Adrenal gland (tissue), 9 donors: ENCODE measurements at regions not wholly inside any gene's neighbourhood (a gene's known extent, or its start where the extent isn't known, plus 50 kb on each side); places are given as distances from the start of the nearest gene placed in this dataset.
"Not testable (repeated sequence)": the region's sequence is repeated elsewhere in the genome, so short reads cannot be mapped to it uniquely, and the experiment has no call there.

Experiments
- DNase-seq, 7 donors: peaks; one replicate each; pipeline ENCODE4 v3.0.0-alpha.2; 2019 to 2020
- H3K27ac ChIP-seq, 5 donors: fragments of 200-600 bp; sonication (generic) in 4 of 5; 1 replicate in 3 of 5; 2 replicates in 2 of 5; pipeline versions ENCODE4 v1.5.1 to v1.8.0; 2016 to 2020; ENCODE audit warnings: mild to moderate bottlenecking in 1 of 5
- H3K27me3 ChIP-seq: fragments of 200-600 bp; 2 replicates; pipeline ENCODE4 v1.8.0; 2021
- H3K36me3 ChIP-seq, 2 donors: fragments of 200-600 bp; replicated peaks in 1 of 2; 1 replicate in 1 of 2; 2 replicates in 1 of 2; pipeline versions ENCODE4 v1.5.1 to v1.8.0; 2018 to 2022
- H3K4me1 ChIP-seq, 2 donors: fragments of 200-600 bp; replicated peaks in 1 of 2; 1 replicate in 1 of 2; 2 replicates in 1 of 2; pipeline versions ENCODE4 v1.5.1 to v1.8.0; 2018 to 2021
- H3K4me3 ChIP-seq, 4 donors: fragments of 200-600 bp; sonication (generic) in 3 of 4; one replicate each; pipeline ENCODE4 v1.5.1; 2016 to 2018
- H3K9me3 ChIP-seq, 3 donors: fragments of 200-600 bp; sonication (generic) in 1 of 3; replicated peaks in 1 of 3; 1 replicate in 2 of 3; 2 replicates in 1 of 3; pipeline versions ENCODE4 v1.5.1 to v1.8.0; 2016 to 2021
- CTCF ChIP-seq, 6 experiments: fragments of 450-650 bp in 4 of 6; fragments of 200-600 bp in 2 of 6; sonication (generic) in 1 of 6; IDR thresholded peaks; 1 replicate in 5 of 6; 2 replicates in 1 of 6; pipeline versions ENCODE4 v1.5.1 to v1.8.0; 2016 to 2021; ENCODE audit warnings: antibody characterized with exemption in 6 of 6, mild to moderate bottlenecking in 2 of 6, moderate library complexity in 1 of 6
- POLR2A ChIP-seq, 2 donors: fragments of 450-650 bp; IDR thresholded peaks; one replicate each; pipeline ENCODE4 v1.6.1; 2017; ENCODE audit warnings: antibody characterized with exemption in 2 of 2, mild to moderate bottlenecking in 2 of 2, moderate library complexity in 1 of 2
- WGBS, 4 donors: extraction: QIAGEN DNeasy Blood & Tissue Kit in 2 of 4; methylation state at CpG; one replicate each; pipeline versions ENCODE4 v1.1.5 to v1.1.7; 2013 to 2017; 5-methylcytosine and 5-hydroxymethylcytosine counted together
- intact Hi-C, 2 donors: fragments of 100-400 bp; cut with DNase I; formaldehyde crosslinking; loops; one replicate each; pipeline versions ENCODE4 v1.14.1 to v1.15.0; 2022 to 2023
- donor health status: healthy with polysubstance abuse.
- donor health status: Bipolar disorder and iron deficiency.
- donor health status: DM: yes; HTN: yes; CAD: no.
- donor health status: DM: no; HTN: no; CAD: no.
- donor health status: DM: no; HTN: no; CAD: no.

GRCh38 chr6:25202504-25202903 lies 76.7 kb upstream of the CARMIL1 start:
- Histone ChIP-seq H3K27ac (no peak overlapping the region), H3K9me3 (peaks cover 0 to 9% (median 0%) of the 10 kb centered on the region in 3 donors), H3K4me1 (no peaks in the 10 kb centered on the region), H3K27me3 (no peaks in the 10 kb centered on the region), H3K4me3 (no peak overlapping the region), H3K36me3 (no peaks in the 10 kb centered on the region)
- TF ChIP-seq CTCF (IDR thresholded peaks at IDR 0.05) (no peak), POLR2A (IDR thresholded peaks at IDR 0.05) (no peak)
- intact Hi-C loops = no loop called here
- no peak for DNase-seq

GRCh38 chr6:25205629-25206028 lies 73.5 kb upstream of the CARMIL1 start:
- TF ChIP-seq POLR2A (IDR thresholded peaks at IDR 0.05) = no peak
- TF ChIP-seq CTCF (IDR thresholded peaks at IDR 0.05) = no peak
- H3K27ac ChIP-seq = no peak overlapping the region
- intact Hi-C loops = no loop called here
- H3K9me3 ChIP-seq = peaks cover 0 to 9% (median 0%) of the 10 kb centered on the region in 3 donors
- DNase-seq = no peak
- no peaks in the 10 kb centered on the region for H3K4me1 ChIP-seq
- H3K27me3 ChIP-seq = no peaks in the 10 kb centered on the region
- H3K36me3 ChIP-seq = no peaks in the 10 kb centered on the region
- no peak overlapping the region for H3K4me3 ChIP-seq

- H3K9me3 ChIP-seq, DNase-seq, H3K4me1 ChIP-seq, H3K4me3 ChIP-seq, H3K27me3 ChIP-seq, intact Hi-C loops, H3K36me3 ChIP-seq, H3K27ac ChIP-seq: not testable (repeated sequence)
- WGBS, 4 donors = 37 to 73% (median 45%) methylated on average over 2 to 5 of the region's 5 CpGs
These were observed 71.6 kb upstream of the CARMIL1 start for GRCh38 chr6:25207453-25208155.

- DNase-seq = no peak
- no peak overlapping the region for H3K4me3 ChIP-seq
- no peaks in the 10 kb centered on the region for H3K27me3 ChIP-seq
- TF ChIP-seq POLR2A (IDR thresholded peaks at IDR 0.05) (no peak), CTCF (IDR thresholded peaks at IDR 0.05) (no peak)
- no peaks in the 10 kb centered on the region for H3K9me3 ChIP-seq
- peaks cover 0 to 19% of the 10 kb centered on the region in 2 donors for H3K4me1 ChIP-seq
- 89 to 95% (median 94%) methylated on average over 7 of the region's 7 CpGs for WGBS, 4 donors
- H3K36me3 ChIP-seq = no peaks in the 10 kb centered on the region
- no peak overlapping the region for H3K27ac ChIP-seq
- intact Hi-C loops = no loop called here
These were observed 63.3 kb upstream of the CARMIL1 start for GRCh38 chr6:25215881-25216280.

- no peaks in the 10 kb centered on the region for H3K9me3 ChIP-seq
- no peak overlapping the region for H3K27ac ChIP-seq
- intact Hi-C loops = no loop called here
- TF ChIP-seq CTCF (IDR thresholded peaks at IDR 0.05) = no peak
- TF ChIP-seq POLR2A (IDR thresholded peaks at IDR 0.05) = no peak
- 83 to 100% (median 94%) methylated on average over 2 of the region's 2 CpGs for WGBS, 4 donors
- DNase-seq = no peak
- H3K27me3 ChIP-seq = no peaks in the 10 kb centered on the region
- H3K4me3 ChIP-seq = no peak overlapping the region
- H3K4me1 ChIP-seq = peaks cover 0 to 33% of the 10 kb centered on the region in 2 donors
- H3K36me3 ChIP-seq = no peaks in the 10 kb centered on the region
These were observed 61.9 kb upstream of the CARMIL1 start for GRCh38 chr6:25217302-25217701.
